Neural cell (in vitro differentiated cells): ENCODE measurements at regions not wholly inside any gene's neighbourhood (a gene's known extent, or its start where the extent isn't known, plus 50 kb on each side); places are given as distances from the start of the nearest gene placed in this dataset.

Source experiments
- H2AFZ ChIP-seq: fragments of 200-600, 300-800 bp; sonication (generic), shearing (Covaris generic); 2 replicates; pipeline ENCODE4 v1.6.0; 2014; ENCODE audit warnings: low read depth, mild to moderate bottlenecking, antibody characterized with exemption, low read length, moderate library complexity
- H3F3A ChIP-seq: fragments of 200-600 bp; shearing (Covaris generic); 2 replicates; pipeline ENCODE4 v1.6.1; 2016; ENCODE audit warnings: mild to moderate bottlenecking, moderate library complexity, mixed read lengths, antibody characterized with exemption, low read length; ENCODE audit not compliant: insufficient read depth, poor library complexity, severe bottlenecking
- H3K27ac ChIP-seq: fragments of 200-600, 300-800 bp; sonication (generic), shearing (Covaris generic); 2 replicates; pipeline ENCODE4 v1.5.1; 2014; ENCODE audit warnings: mild to moderate bottlenecking, low read length, moderate library complexity
- H3K27me3 ChIP-seq: fragments of 300-800, 200-600 bp; sonication (generic), shearing (Covaris generic); 2 replicates; pipeline ENCODE4 v1.6.0; 2014; ENCODE audit warnings: mild to moderate bottlenecking, low read depth, low read length, moderate library complexity; ENCODE audit not compliant: insufficient read depth
- H3K36me3 ChIP-seq: fragments of 300-800, 200-600 bp; sonication (generic), shearing (Covaris generic); 2 replicates; pipeline ENCODE4 v1.5.1; 2014; ENCODE audit warnings: mild to moderate bottlenecking, antibody characterized with exemption, low read length, moderate library complexity; ENCODE audit not compliant: insufficient read depth
- H3K4me2 ChIP-seq: fragments of 300-800, 200-600 bp; sonication (generic), shearing (Covaris generic); 2 replicates; pipeline ENCODE4 v1.6.0; 2014; ENCODE audit warnings: mild to moderate bottlenecking, low read length
- H3K4me3 ChIP-seq: fragments of 300-800, 200-600 bp; sonication (generic), shearing (Covaris generic); 2 replicates; pipeline ENCODE4 v1.5.1; 2014; ENCODE audit warnings: mild to moderate bottlenecking, low read length, moderate library complexity
- H3K79me2 ChIP-seq: fragments of 200-600 bp; shearing (Covaris generic); replicated peaks from 2 replicates; pipeline ENCODE4 v1.6.0; 2014; ENCODE audit warnings: mild to moderate bottlenecking, low read length, moderate library complexity; ENCODE audit not compliant: insufficient read depth
- H3K9ac ChIP-seq: fragments of 300-800, 200-600 bp; sonication (generic), shearing (Covaris generic); 2 replicates; pipeline ENCODE4 v1.6.1; 2016; ENCODE audit warnings: mild to moderate bottlenecking, low read length, mixed read lengths
- H3K9me2 ChIP-seq: fragments of 200-600 bp; shearing (Covaris generic); 2 replicates; pipeline ENCODE4 v1.6.1; 2016; ENCODE audit warnings: mild to moderate bottlenecking, low read length, mixed read lengths; ENCODE audit not compliant: insufficient read depth
- H3K9me3 ChIP-seq: fragments of 200-600, 300-800 bp; sonication (generic), shearing (Covaris generic); 2 replicates; pipeline ENCODE4 v1.6.1; 2016; ENCODE audit warnings: mild to moderate bottlenecking, mixed run types, low read length, moderate library complexity, mixed read lengths
- H4K20me1 ChIP-seq: fragments of 200-600 bp; shearing (Covaris generic); 2 replicates; pipeline ENCODE4 v1.6.1; 2016; ENCODE audit warnings: mild to moderate bottlenecking, mixed run types; ENCODE audit not compliant: insufficient read depth
- EP300 ChIP-seq: fragments of 450-650 bp; conservative IDR thresholded peaks from 2 replicates; pipeline ENCODE4 v1.6.1; 2014; ENCODE audit warnings: antibody characterized with exemption, mild to moderate bottlenecking, moderate library complexity; ENCODE audit not compliant: poor library complexity, severe bottlenecking
- EZH2 ChIP-seq: fragments of 200-600, 300-800 bp; shearing (Covaris generic), sonication (generic); IDR thresholded peaks from 2 replicates; pipeline ENCODE4 v1.6.1; 2014; ENCODE audit warnings: antibody characterized with exemption, low read length, borderline replicate concordance, mild to moderate bottlenecking; ENCODE audit not compliant: insufficient read depth, poor library complexity, severe bottlenecking
- MXI1 ChIP-seq: fragments of 450-650 bp; conservative IDR thresholded peaks from 2 replicates; pipeline ENCODE4 v1.6.1; 2014; ENCODE audit warnings: antibody characterized with exemption, mild to moderate bottlenecking; ENCODE audit not compliant: poor library complexity, severe bottlenecking
- POLR2AphosphoS5 ChIP-seq: IDR thresholded peaks from 2 replicates; pipeline ENCODE4 v1.6.1; 2012
- RAD21 ChIP-seq: fragments of 450-650 bp; conservative IDR thresholded peaks from 2 replicates; pipeline ENCODE4 v1.6.1; 2014; ENCODE audit warnings: antibody characterized with exemption, mild to moderate bottlenecking, moderate library complexity
- SMC3 ChIP-seq: fragments of 450-650 bp; conservative IDR thresholded peaks from 2 replicates; pipeline ENCODE4 v1.6.1; 2014; ENCODE audit warnings: antibody characterized with exemption, mild to moderate bottlenecking, moderate library complexity; ENCODE audit not compliant: poor library complexity
- TAF1 ChIP-seq: IDR thresholded peaks from 2 replicates; pipeline ENCODE4 v1.6.1; 2012; ENCODE audit warnings: low read depth
- TF ChIP-seq, protein P1 (sequence below): fragments of 450-650 bp; IDR thresholded peaks from 2 replicates; pipeline ENCODE4 v1.5.1; 2014; ENCODE audit warnings: antibody characterized with exemption, mild to moderate bottlenecking, moderate library complexity; ENCODE audit not compliant: poor library complexity, severe bottlenecking
- TF ChIP-seq, protein P2 (sequence below): IDR thresholded peaks from 2 replicates; pipeline ENCODE4 v1.6.1; 2012; ENCODE audit warnings: borderline replicate concordance

DNA sequence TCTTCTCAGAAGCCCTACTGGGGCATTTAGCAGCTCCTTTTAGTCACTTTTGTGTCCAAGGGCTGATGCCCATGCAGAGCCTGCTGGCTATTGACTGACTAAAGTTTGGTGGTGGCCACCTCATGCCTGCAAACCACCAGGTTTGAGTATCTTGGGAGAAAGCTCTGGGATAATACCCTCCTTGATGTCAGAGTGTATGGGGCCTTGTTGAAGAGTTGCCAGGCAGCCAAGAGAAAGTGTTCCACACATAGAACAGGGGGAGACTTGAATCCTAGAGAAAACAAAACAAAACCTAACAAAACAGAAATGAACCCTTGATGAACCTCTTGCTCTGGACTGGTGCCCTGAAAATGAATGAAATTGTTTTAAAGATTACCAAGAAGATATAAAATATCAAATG is 1024.6 kb downstream of the SORCS1 start:
- Histone ChIP-seq H3K4me2 (no peak overlapping the region), H3K9ac (no peak overlapping the region), H3K4me3 (no peak overlapping the region), H3K9me3 (no peaks in the 10 kb centered on the region), H3K9me2 (no peaks in the 10 kb centered on the region), H3K27me3 (no peaks in the 10 kb centered on the region), H3K27ac (no peak overlapping the region), H2AFZ (no peak overlapping the region), H4K20me1 (no peaks in the 10 kb centered on the region), H3K79me2 (no peaks in the 10 kb centered on the region), H3F3A (no peaks in the 10 kb centered on the region), H3K36me3 (no peaks in the 10 kb centered on the region)
- TF ChIP-seq POLR2AphosphoS5 (no peak), TAF1 (no peak), RAD21 (no peak), EP300 (no peak), MXI1 (no peak), SMC3 (no peak)
- TF ChIP-seq, protein P1, sequence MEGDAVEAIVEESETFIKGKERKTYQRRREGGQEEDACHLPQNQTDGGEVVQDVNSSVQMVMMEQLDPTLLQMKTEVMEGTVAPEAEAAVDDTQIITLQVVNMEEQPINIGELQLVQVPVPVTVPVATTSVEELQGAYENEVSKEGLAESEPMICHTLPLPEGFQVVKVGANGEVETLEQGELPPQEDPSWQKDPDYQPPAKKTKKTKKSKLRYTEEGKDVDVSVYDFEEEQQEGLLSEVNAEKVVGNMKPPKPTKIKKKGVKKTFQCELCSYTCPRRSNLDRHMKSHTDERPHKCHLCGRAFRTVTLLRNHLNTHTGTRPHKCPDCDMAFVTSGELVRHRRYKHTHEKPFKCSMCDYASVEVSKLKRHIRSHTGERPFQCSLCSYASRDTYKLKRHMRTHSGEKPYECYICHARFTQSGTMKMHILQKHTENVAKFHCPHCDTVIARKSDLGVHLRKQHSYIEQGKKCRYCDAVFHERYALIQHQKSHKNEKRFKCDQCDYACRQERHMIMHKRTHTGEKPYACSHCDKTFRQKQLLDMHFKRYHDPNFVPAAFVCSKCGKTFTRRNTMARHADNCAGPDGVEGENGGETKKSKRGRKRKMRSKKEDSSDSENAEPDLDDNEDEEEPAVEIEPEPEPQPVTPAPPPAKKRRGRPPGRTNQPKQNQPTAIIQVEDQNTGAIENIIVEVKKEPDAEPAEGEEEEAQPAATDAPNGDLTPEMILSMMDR = no peak

DNA sequence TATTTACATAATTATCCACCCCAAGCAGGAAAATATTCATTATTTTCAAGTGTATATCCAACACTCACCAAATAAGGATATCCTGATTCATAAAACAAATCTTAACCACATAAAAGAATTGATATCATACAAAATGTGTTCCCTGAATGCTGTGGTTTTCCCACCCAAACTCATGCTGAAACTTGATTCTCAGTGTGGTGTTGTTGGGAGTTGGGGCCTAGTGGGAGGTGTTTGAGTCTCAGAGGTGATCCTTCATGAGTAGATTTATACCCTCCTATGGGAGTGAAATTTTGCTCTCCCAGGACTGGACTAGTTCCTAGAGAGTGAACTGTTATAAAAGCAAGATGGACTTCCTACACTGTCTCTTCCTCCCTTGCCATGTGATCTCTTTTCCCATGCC is 1028.3 kb downstream of the SORCS1 start:
- Histone ChIP-seq H3K4me3 (no peak overlapping the region), H3F3A (no peaks in the 10 kb centered on the region), H3K36me3 (no peaks in the 10 kb centered on the region), H3K27me3 (no peaks in the 10 kb centered on the region), H3K9me3 (no peaks in the 10 kb centered on the region), H3K4me2 (no peak overlapping the region), H3K79me2 (no peaks in the 10 kb centered on the region), H2AFZ (no peak overlapping the region), H3K27ac (no peak overlapping the region), H3K9me2 (no peaks in the 10 kb centered on the region), H4K20me1 (no peaks in the 10 kb centered on the region), H3K9ac (no peak overlapping the region)
- TF ChIP-seq EP300 = no peak
- no peak for TF ChIP-seq EZH2
- no peak for TF ChIP-seq POLR2AphosphoS5
- no peak for TF ChIP-seq MXI1
- TF ChIP-seq, protein P2, sequence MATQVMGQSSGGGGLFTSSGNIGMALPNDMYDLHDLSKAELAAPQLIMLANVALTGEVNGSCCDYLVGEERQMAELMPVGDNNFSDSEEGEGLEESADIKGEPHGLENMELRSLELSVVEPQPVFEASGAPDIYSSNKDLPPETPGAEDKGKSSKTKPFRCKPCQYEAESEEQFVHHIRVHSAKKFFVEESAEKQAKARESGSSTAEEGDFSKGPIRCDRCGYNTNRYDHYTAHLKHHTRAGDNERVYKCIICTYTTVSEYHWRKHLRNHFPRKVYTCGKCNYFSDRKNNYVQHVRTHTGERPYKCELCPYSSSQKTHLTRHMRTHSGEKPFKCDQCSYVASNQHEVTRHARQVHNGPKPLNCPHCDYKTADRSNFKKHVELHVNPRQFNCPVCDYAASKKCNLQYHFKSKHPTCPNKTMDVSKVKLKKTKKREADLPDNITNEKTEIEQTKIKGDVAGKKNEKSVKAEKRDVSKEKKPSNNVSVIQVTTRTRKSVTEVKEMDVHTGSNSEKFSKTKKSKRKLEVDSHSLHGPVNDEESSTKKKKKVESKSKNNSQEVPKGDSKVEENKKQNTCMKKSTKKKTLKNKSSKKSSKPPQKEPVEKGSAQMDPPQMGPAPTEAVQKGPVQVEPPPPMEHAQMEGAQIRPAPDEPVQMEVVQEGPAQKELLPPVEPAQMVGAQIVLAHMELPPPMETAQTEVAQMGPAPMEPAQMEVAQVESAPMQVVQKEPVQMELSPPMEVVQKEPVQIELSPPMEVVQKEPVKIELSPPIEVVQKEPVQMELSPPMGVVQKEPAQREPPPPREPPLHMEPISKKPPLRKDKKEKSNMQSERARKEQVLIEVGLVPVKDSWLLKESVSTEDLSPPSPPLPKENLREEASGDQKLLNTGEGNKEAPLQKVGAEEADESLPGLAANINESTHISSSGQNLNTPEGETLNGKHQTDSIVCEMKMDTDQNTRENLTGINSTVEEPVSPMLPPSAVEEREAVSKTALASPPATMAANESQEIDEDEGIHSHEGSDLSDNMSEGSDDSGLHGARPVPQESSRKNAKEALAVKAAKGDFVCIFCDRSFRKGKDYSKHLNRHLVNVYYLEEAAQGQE = no peak
- TF ChIP-seq, protein P1 = no peak
- TF ChIP-seq TAF1 = no peak
- no peak for TF ChIP-seq SMC3
- no peak for TF ChIP-seq RAD21
